Neural cell (in vitro differentiated cells): ENCODE measurements at regions not wholly inside any gene's neighbourhood (a gene's known extent, or its start where the extent isn't known, plus 50 kb on each side); places are given as distances from the start of the nearest gene placed in this dataset.

Source experiments
- H2AFZ ChIP-seq: fragments of 200-600, 300-800 bp; sonication (generic), shearing (Covaris generic); 2 replicates; pipeline ENCODE4 v1.6.0; 2014; ENCODE audit warnings: low read depth, mild to moderate bottlenecking, antibody characterized with exemption, low read length, moderate library complexity
- H3F3A ChIP-seq: fragments of 200-600 bp; shearing (Covaris generic); 2 replicates; pipeline ENCODE4 v1.6.1; 2016; ENCODE audit warnings: mild to moderate bottlenecking, moderate library complexity, mixed read lengths, antibody characterized with exemption, low read length; ENCODE audit not compliant: insufficient read depth, poor library complexity, severe bottlenecking
- H3K27ac ChIP-seq: fragments of 200-600, 300-800 bp; sonication (generic), shearing (Covaris generic); 2 replicates; pipeline ENCODE4 v1.5.1; 2014; ENCODE audit warnings: mild to moderate bottlenecking, low read length, moderate library complexity
- H3K27me3 ChIP-seq: fragments of 300-800, 200-600 bp; sonication (generic), shearing (Covaris generic); 2 replicates; pipeline ENCODE4 v1.6.0; 2014; ENCODE audit warnings: mild to moderate bottlenecking, low read depth, low read length, moderate library complexity; ENCODE audit not compliant: insufficient read depth
- H3K36me3 ChIP-seq: fragments of 300-800, 200-600 bp; sonication (generic), shearing (Covaris generic); 2 replicates; pipeline ENCODE4 v1.5.1; 2014; ENCODE audit warnings: mild to moderate bottlenecking, antibody characterized with exemption, low read length, moderate library complexity; ENCODE audit not compliant: insufficient read depth
- H3K4me2 ChIP-seq: fragments of 300-800, 200-600 bp; sonication (generic), shearing (Covaris generic); 2 replicates; pipeline ENCODE4 v1.6.0; 2014; ENCODE audit warnings: mild to moderate bottlenecking, low read length
- H3K4me3 ChIP-seq: fragments of 300-800, 200-600 bp; sonication (generic), shearing (Covaris generic); 2 replicates; pipeline ENCODE4 v1.5.1; 2014; ENCODE audit warnings: mild to moderate bottlenecking, low read length, moderate library complexity
- H3K79me2 ChIP-seq: fragments of 200-600 bp; shearing (Covaris generic); replicated peaks from 2 replicates; pipeline ENCODE4 v1.6.0; 2014; ENCODE audit warnings: mild to moderate bottlenecking, low read length, moderate library complexity; ENCODE audit not compliant: insufficient read depth
- H3K9ac ChIP-seq: fragments of 300-800, 200-600 bp; sonication (generic), shearing (Covaris generic); 2 replicates; pipeline ENCODE4 v1.6.1; 2016; ENCODE audit warnings: mild to moderate bottlenecking, low read length, mixed read lengths
- H3K9me2 ChIP-seq: fragments of 200-600 bp; shearing (Covaris generic); 2 replicates; pipeline ENCODE4 v1.6.1; 2016; ENCODE audit warnings: mild to moderate bottlenecking, low read length, mixed read lengths; ENCODE audit not compliant: insufficient read depth
- H3K9me3 ChIP-seq: fragments of 200-600, 300-800 bp; sonication (generic), shearing (Covaris generic); 2 replicates; pipeline ENCODE4 v1.6.1; 2016; ENCODE audit warnings: mild to moderate bottlenecking, mixed run types, low read length, moderate library complexity, mixed read lengths
- H4K20me1 ChIP-seq: fragments of 200-600 bp; shearing (Covaris generic); 2 replicates; pipeline ENCODE4 v1.6.1; 2016; ENCODE audit warnings: mild to moderate bottlenecking, mixed run types; ENCODE audit not compliant: insufficient read depth
- CTCF ChIP-seq: fragments of 450-650 bp; IDR thresholded peaks from 2 replicates; pipeline ENCODE4 v1.5.1; 2014; ENCODE audit warnings: antibody characterized with exemption, mild to moderate bottlenecking, moderate library complexity; ENCODE audit not compliant: poor library complexity, severe bottlenecking
- EP300 ChIP-seq: fragments of 450-650 bp; conservative IDR thresholded peaks from 2 replicates; pipeline ENCODE4 v1.6.1; 2014; ENCODE audit warnings: antibody characterized with exemption, mild to moderate bottlenecking, moderate library complexity; ENCODE audit not compliant: poor library complexity, severe bottlenecking
- EZH2 ChIP-seq: fragments of 200-600, 300-800 bp; shearing (Covaris generic), sonication (generic); IDR thresholded peaks from 2 replicates; pipeline ENCODE4 v1.6.1; 2014; ENCODE audit warnings: antibody characterized with exemption, low read length, borderline replicate concordance, mild to moderate bottlenecking; ENCODE audit not compliant: insufficient read depth, poor library complexity, severe bottlenecking
- MXI1 ChIP-seq: fragments of 450-650 bp; conservative IDR thresholded peaks from 2 replicates; pipeline ENCODE4 v1.6.1; 2014; ENCODE audit warnings: antibody characterized with exemption, mild to moderate bottlenecking; ENCODE audit not compliant: poor library complexity, severe bottlenecking
- POLR2AphosphoS5 ChIP-seq: IDR thresholded peaks from 2 replicates; pipeline ENCODE4 v1.6.1; 2012
- RAD21 ChIP-seq: fragments of 450-650 bp; conservative IDR thresholded peaks from 2 replicates; pipeline ENCODE4 v1.6.1; 2014; ENCODE audit warnings: antibody characterized with exemption, mild to moderate bottlenecking, moderate library complexity
- REST ChIP-seq: IDR thresholded peaks from 2 replicates; pipeline ENCODE4 v1.6.1; 2012; ENCODE audit warnings: borderline replicate concordance
- SMC3 ChIP-seq: fragments of 450-650 bp; conservative IDR thresholded peaks from 2 replicates; pipeline ENCODE4 v1.6.1; 2014; ENCODE audit warnings: antibody characterized with exemption, mild to moderate bottlenecking, moderate library complexity; ENCODE audit not compliant: poor library complexity
- TAF1 ChIP-seq: IDR thresholded peaks from 2 replicates; pipeline ENCODE4 v1.6.1; 2012; ENCODE audit warnings: low read depth

GRCh38 chr18:61749546-61749945 is 143.3 kb downstream of the RNF152 start:
- no peak overlapping the region for H2AFZ ChIP-seq
- no peaks in the 10 kb centered on the region for H3F3A ChIP-seq
- no peak overlapping the region for H3K4me2 ChIP-seq
- no peak for TF ChIP-seq REST
- TF ChIP-seq CTCF = no peak
- H3K4me3 ChIP-seq = no peak overlapping the region
- no peaks in the 10 kb centered on the region for H4K20me1 ChIP-seq
- H3K27me3 ChIP-seq = no peaks in the 10 kb centered on the region
- no peaks in the 10 kb centered on the region for H3K36me3 ChIP-seq
- no peak overlapping the region for H3K27ac ChIP-seq
- H3K9me3 ChIP-seq = no peaks in the 10 kb centered on the region
- H3K9ac ChIP-seq = no peak overlapping the region
- no peaks in the 10 kb centered on the region for H3K9me2 ChIP-seq
- H3K79me2 ChIP-seq = no peaks in the 10 kb centered on the region

GRCh38 chr18:61749031-61749430 is 143.8 kb downstream of the RNF152 start:
- no peaks in the 10 kb centered on the region for H3K79me2 ChIP-seq
- no peaks in the 10 kb centered on the region for H3K36me3 ChIP-seq
- TF ChIP-seq EZH2 = no peak
- no peak for TF ChIP-seq SMC3
- no peak for TF ChIP-seq CTCF
- TF ChIP-seq RAD21 = no peak
- no peak for TF ChIP-seq TAF1
- no peak for TF ChIP-seq EP300
- no peak for TF ChIP-seq REST
- TF ChIP-seq POLR2AphosphoS5 = no peak
- TF ChIP-seq MXI1 = no peak
- H3K27me3 ChIP-seq = no peaks in the 10 kb centered on the region
- no peaks in the 10 kb centered on the region for H3F3A ChIP-seq
- H4K20me1 ChIP-seq = no peaks in the 10 kb centered on the region
- no peak overlapping the region for H3K4me3 ChIP-seq
- no peak overlapping the region for H3K27ac ChIP-seq
- no peaks in the 10 kb centered on the region for H3K9me3 ChIP-seq
- H2AFZ ChIP-seq = no peak overlapping the region
- no peak overlapping the region for H3K4me2 ChIP-seq
- no peak overlapping the region for H3K9ac ChIP-seq
- no peaks in the 10 kb centered on the region for H3K9me2 ChIP-seq
